ENCODE measurements at regions not wholly inside any gene's neighbourhood (a gene's known extent, or its start where the extent isn't known, plus 50 kb on each side); places are given as distances from the start of the nearest gene placed in this dataset.
A peak's percentile ranks its signal among the peaks of the same experiment; 100 is the strongest.

DNA sequence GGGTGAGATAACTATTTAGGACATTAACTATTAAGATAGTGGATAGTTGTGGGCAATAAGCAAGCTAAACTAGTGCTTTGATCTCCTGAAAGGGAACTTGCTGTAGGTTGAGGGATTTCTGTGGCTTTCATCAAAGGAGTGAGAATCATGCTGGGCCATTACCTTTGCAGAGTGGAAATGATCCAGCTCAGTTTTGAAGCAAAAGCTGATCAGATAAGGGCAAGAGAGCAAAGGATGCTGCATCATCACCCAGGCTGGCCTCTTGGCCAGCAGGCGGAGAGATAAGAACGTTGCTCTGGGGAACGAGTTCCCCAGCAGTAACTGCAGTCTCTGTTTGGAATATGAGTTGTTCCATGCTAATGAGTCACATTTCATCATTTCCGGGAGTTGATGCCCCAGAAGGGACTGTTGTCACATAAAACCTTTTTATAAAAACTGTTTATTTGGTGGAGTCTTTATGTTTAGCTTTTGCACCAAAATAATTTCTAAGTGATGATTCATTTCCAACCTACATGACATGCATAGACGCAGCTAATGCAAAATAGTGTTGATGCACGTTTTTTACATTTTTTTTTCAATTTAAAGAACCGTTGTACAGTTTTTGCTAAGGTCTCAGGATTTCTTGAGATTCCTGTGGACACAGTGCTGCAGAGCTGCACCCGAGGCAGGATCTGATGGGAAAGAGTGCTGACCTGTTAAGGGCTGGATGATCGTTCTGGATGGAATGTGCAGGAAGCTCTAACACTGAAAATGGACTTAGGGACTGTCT lies 99.3 kb downstream of the ACTBL2 start:
- Histone ChIP-seq H3K27ac (no peak overlapping the region), H3K4me1 (no peaks in the 10 kb centered on the region), H3K4me3 (no peak overlapping the region), H3K9me3 (no peaks in the 10 kb centered on the region), H3K36me3 (no peaks in the 10 kb centered on the region), H3K27me3 (no peaks in the 10 kb centered on the region)
- ATAC-seq: peak in 3 of 4 donors; percentile 42 to 61 (median 47)
- no peak for DNase-seq
- intact Hi-C loops (cut with DNase I): no loop called here
- TF ChIP-seq CTCF (IDR thresholded peaks at IDR 0.05): no peak
- 44 to 48% methylated on average over 9 of the region's 9 CpGs for WGBS, 2 donors
- FAIRE-seq: no peak

GRCh38 chr5:57382655-57383054 lies 100.0 kb downstream of the ACTBL2 start:
- H3K4me1 ChIP-seq: no peaks in the 10 kb centered on the region
- H3K27ac ChIP-seq: no peak overlapping the region
- FAIRE-seq (no peak), ATAC-seq (no peak), DNase-seq (no peak)
- intact Hi-C loops (cut with DNase I): no loop called here
- H3K36me3 ChIP-seq: no peaks in the 10 kb centered on the region
- no peaks in the 10 kb centered on the region for H3K27me3 ChIP-seq
- no peak for TF ChIP-seq CTCF (IDR thresholded peaks at IDR 0.05)
- WGBS, 2 donors: 88 to 93% methylated on average over 2 of the region's 2 CpGs
- no peaks in the 10 kb centered on the region for H3K9me3 ChIP-seq
- no peak overlapping the region for H3K4me3 ChIP-seq

DNA sequence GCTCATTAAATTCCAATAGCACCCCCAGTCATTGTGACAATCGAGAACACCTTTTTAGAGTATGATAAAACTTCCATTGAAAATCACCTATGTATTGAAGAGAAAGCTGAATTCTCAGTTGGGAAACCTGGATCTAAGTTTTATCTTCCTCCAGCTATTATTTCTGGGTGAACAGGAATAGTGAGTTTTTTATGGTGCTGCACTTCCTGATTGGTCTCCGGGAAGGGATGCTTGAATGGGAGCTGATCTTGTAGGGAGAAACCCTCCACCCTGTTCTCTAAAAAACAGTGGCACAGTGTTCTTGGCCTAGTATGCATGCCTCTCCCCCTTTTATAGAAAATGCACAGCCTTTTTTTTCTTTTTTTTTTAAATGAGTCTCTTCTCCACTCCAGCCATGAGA lies 112.2 kb downstream of the ACTBL2 start:
- intact Hi-C loops (cut with DNase I): no loop called here
- 57 to 59% methylated on average over 2 of the region's 2 CpGs for WGBS, 2 donors
- no peak for ATAC-seq

GRCh38 chr5:57368010-57368409 lies 114.6 kb downstream of the ACTBL2 start:
- Histone ChIP-seq H3K27ac (no peak overlapping the region), H3K4me1 (no peaks in the 10 kb centered on the region), H3K9me3 (no peaks in the 10 kb centered on the region), H3K27me3 (no peaks in the 10 kb centered on the region), H3K4me3 (no peak overlapping the region), H3K36me3 (no peaks in the 10 kb centered on the region)
- no peak for ATAC-seq
- DNase-seq: no peak
- FAIRE-seq: no peak
- intact Hi-C loops (cut with DNase I): no loop called here
- whole genome bisulfite sequencing, 2 donors: 87 to 92% methylated on average over 3 of the region's 3 CpGs
- no peak for TF ChIP-seq CTCF (IDR thresholded peaks at IDR 0.05)

More for the DNA sequence above, 112.2 kb downstream of the ACTBL2 start:
- no peak for TF ChIP-seq CTCF (IDR thresholded peaks at IDR 0.05)
- H3K9me3 ChIP-seq: no peaks in the 10 kb centered on the region
- H3K27me3 ChIP-seq: no peaks in the 10 kb centered on the region
- no peak overlapping the region for H3K4me3 ChIP-seq
- FAIRE-seq (no peak), DNase-seq (no peak)
- no peak overlapping the region for H3K27ac ChIP-seq
- H3K4me1 ChIP-seq: no peaks in the 10 kb centered on the region
- no peaks in the 10 kb centered on the region for H3K36me3 ChIP-seq

DNA sequence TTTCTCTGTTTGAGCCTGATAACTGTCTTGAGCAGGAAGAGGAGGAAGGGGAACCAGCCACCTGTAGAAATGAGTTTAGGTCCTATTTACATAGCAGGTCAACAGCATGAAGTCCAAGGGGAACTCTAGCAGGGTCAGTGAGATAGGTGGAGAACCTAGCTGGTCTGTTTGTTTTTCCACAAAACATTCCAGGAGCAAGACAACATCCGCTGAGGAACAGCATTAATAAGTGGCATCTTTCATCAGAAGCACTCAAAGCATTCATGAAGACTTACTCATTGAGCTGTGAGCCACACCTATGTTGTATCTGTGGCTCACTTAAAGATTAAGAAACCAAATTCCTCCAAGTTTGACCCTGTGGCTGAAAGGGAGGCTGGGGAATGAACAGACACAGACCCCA lies 115.9 kb downstream of the ACTBL2 start:
- Histone ChIP-seq H3K27me3 (no peaks in the 10 kb centered on the region), H3K4me3 (no peak overlapping the region), H3K27ac (no peak overlapping the region), H3K36me3 (no peaks in the 10 kb centered on the region), H3K9me3 (no peaks in the 10 kb centered on the region), H3K4me1 (no peaks in the 10 kb centered on the region)
- no peak for TF ChIP-seq CTCF (IDR thresholded peaks at IDR 0.05)
- 64 to 77% methylated on average over 1 of the region's 1 CpG for WGBS, 2 donors
- DNase-seq (no peak), FAIRE-seq (no peak), ATAC-seq (no peak)
- intact Hi-C loops (cut with DNase I): no loop called here

All from pancreas (tissue), 10 donors.